ENCODE measurements at regions not wholly inside any gene's neighbourhood (a gene's known extent, or its start where the extent isn't known, plus 50 kb on each side); places are given as distances from the start of the nearest gene placed in this dataset.

DNA sequence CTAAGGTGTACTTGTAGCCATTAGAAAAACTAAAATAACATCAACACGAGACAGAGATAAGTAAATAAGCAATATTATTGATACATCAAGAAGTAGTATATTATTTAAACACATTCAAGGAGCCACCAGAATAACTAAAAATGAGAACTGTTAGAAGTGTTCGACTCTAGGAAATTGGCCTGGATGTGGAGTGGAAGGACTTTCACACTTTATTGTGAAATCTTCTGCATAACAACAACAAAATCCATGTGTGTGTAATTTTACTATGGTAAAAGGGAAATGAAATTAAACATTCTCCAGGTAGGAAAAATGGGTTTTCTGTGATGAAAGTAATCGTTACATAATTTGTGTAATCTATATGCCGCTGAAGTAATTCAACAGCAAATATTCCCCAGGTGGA, 96.3 kb upstream of the RNF152 start:
- no peaks in the 10 kb centered on the region for H3K9me3 ChIP-seq (ENCODE audit: control insufficient read depth, low read length)
- no peak overlapping the region for H3K4me3 ChIP-seq (ENCODE audit: insufficient read depth, low read depth, low read length)
- 97 to 100% methylated on average over 2 to 3 of the region's 4 CpGs for WGBS, 2 experiments
- H3K36me3 ChIP-seq (ENCODE audit: control insufficient read depth, insufficient read depth, low read length): no peaks in the 10 kb centered on the region
- H3K27me3 ChIP-seq (ENCODE audit: control insufficient read depth, insufficient read depth, low read length, poor library complexity, severe bottlenecking): no peaks in the 10 kb centered on the region
- H3K27ac ChIP-seq (ENCODE audit: insufficient read depth, low read depth, low read length, poor library complexity, severe bottlenecking): no peak overlapping the region
- no peaks in the 10 kb centered on the region for H3K4me1 ChIP-seq (ENCODE audit: control insufficient read depth, insufficient read depth, low read length)

DNA sequence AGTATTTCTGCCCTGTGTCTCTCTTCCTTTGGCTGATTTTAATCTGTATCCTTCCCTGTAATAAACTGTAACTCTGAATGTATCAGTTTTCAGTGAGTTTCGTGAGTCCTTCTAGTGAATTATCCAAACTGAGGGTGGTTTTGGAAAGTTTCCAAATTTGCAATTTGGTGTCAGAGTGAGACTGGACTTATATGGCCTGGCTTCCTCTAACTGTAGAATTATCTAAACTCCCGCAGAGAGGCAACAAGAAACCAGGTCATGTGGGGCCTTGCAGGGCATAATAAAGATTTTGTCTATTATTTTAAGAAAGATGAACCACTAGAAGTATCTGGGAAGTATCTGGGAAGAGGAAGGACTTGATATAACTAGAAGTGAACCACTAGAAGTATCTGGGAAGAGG, 95.3 kb upstream of the RNF152 start:
- H3K27ac ChIP-seq (ENCODE audit: insufficient read depth, low read depth, low read length, poor library complexity, severe bottlenecking): no peak overlapping the region
- H3K27me3 ChIP-seq (ENCODE audit: control insufficient read depth, insufficient read depth, low read length, poor library complexity, severe bottlenecking): no peaks in the 10 kb centered on the region
- no peaks in the 10 kb centered on the region for H3K4me1 ChIP-seq (ENCODE audit: control insufficient read depth, insufficient read depth, low read length)
- H3K9me3 ChIP-seq (ENCODE audit: control insufficient read depth, low read length): no peaks in the 10 kb centered on the region
- no peaks in the 10 kb centered on the region for H3K36me3 ChIP-seq (ENCODE audit: control insufficient read depth, insufficient read depth, low read length)
- H3K4me3 ChIP-seq (ENCODE audit: insufficient read depth, low read depth, low read length): no peak overlapping the region
- WGBS, 2 experiments: 93 to 96% methylated on average over 2 of the region's 2 CpGs

DNA sequence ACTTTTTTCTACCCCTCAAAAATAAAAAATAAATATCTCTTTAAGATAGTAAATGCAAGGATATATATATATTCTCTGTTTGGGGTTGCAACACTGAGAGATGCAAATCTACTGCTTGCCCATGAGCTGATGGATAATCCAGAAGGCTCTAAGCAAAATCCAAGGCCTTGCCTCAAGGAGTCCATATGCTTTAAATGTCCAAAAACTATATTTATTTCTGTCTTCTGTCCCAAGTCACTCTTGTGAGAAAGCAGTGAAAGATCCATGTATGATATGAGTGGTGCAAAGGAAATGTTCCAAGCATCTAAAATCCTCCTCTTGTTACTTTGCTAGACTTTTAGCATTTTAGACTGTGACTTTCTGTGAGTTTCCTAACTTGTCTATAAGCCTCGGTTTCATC, 92.9 kb upstream of the RNF152 start:
- H3K36me3 ChIP-seq (ENCODE audit: control insufficient read depth, insufficient read depth, low read length): no peaks in the 10 kb centered on the region
- H3K27ac ChIP-seq (ENCODE audit: insufficient read depth, low read depth, low read length, poor library complexity, severe bottlenecking): no peak overlapping the region
- H3K9me3 ChIP-seq (ENCODE audit: control insufficient read depth, low read length): no peaks in the 10 kb centered on the region
- H3K27me3 ChIP-seq (ENCODE audit: control insufficient read depth, insufficient read depth, low read length, poor library complexity, severe bottlenecking): no peaks in the 10 kb centered on the region
- 80% methylated on average over 1 of the region's 1 CpG; no CpG with 5 or more reads in 1 of the 2 experiments for WGBS, 2 experiments
- no peaks in the 10 kb centered on the region for H3K4me1 ChIP-seq (ENCODE audit: control insufficient read depth, insufficient read depth, low read length)
- H3K4me3 ChIP-seq (ENCODE audit: insufficient read depth, low read depth, low read length): no peak overlapping the region

DNA sequence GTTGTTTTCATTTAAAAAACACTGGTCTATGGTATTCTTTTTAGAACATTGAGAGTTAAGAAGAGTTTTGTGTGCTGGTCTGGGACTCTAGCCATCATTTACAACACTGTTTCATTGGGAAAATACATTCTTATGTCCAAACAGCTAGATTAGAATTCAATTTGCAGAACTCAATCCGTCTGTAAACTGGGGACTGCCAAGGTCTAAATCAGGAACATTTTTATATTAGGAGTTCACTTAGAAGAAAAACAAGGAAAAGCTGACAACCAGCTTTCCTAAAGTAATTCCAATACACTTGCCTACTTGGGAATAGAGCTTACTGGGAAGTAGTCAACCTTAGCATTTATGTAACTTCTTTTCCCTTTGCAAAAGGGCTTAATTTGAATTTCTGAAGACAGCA, 91.5 kb upstream of the RNF152 start:
- no peaks in the 10 kb centered on the region for H3K9me3 ChIP-seq (ENCODE audit: control insufficient read depth, low read length)
- H3K4me1 ChIP-seq (ENCODE audit: control insufficient read depth, insufficient read depth, low read length): no peaks in the 10 kb centered on the region
- WGBS, 2 experiments: 89 to 91% methylated on average over 1 of the region's 1 CpG
- H3K4me3 ChIP-seq (ENCODE audit: insufficient read depth, low read depth, low read length): no peak overlapping the region
- H3K27me3 ChIP-seq (ENCODE audit: control insufficient read depth, insufficient read depth, low read length, poor library complexity, severe bottlenecking): no peaks in the 10 kb centered on the region
- no peak overlapping the region for H3K27ac ChIP-seq (ENCODE audit: insufficient read depth, low read depth, low read length, poor library complexity, severe bottlenecking)
- H3K36me3 ChIP-seq (ENCODE audit: control insufficient read depth, insufficient read depth, low read length): no peaks in the 10 kb centered on the region

DNA sequence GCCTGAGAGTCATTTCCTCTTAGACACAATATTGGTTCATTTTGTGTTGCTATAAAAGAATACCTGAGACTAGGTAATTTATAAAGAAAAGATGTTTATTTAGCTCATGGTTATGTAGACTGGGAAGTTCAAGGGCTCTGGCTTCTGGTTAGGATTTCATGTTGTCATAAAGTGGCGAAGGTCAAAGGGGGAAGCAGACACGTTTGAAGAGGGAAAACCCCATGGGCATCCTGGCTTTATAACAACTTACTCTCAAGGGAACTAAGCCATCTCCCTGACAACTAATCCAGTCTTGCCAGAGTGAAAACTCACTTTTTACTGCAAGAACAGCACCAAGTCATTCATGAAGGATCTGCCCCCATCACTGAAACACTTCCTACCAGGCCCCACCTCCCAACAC, 89.7 kb upstream of the RNF152 start:
- H3K4me3 ChIP-seq (ENCODE audit: insufficient read depth, low read depth, low read length): no peak overlapping the region
- H3K27ac ChIP-seq (ENCODE audit: insufficient read depth, low read depth, low read length, poor library complexity, severe bottlenecking): no peak overlapping the region
- no peaks in the 10 kb centered on the region for H3K36me3 ChIP-seq (ENCODE audit: control insufficient read depth, insufficient read depth, low read length)
- H3K27me3 ChIP-seq (ENCODE audit: control insufficient read depth, insufficient read depth, low read length, poor library complexity, severe bottlenecking): no peaks in the 10 kb centered on the region
- 70 to 86% methylated on average over 2 of the region's 2 CpGs for WGBS, 2 experiments
- H3K9me3 ChIP-seq (ENCODE audit: control insufficient read depth, low read length): no peaks in the 10 kb centered on the region
- no peaks in the 10 kb centered on the region for H3K4me1 ChIP-seq (ENCODE audit: control insufficient read depth, insufficient read depth, low read length)

DNA sequence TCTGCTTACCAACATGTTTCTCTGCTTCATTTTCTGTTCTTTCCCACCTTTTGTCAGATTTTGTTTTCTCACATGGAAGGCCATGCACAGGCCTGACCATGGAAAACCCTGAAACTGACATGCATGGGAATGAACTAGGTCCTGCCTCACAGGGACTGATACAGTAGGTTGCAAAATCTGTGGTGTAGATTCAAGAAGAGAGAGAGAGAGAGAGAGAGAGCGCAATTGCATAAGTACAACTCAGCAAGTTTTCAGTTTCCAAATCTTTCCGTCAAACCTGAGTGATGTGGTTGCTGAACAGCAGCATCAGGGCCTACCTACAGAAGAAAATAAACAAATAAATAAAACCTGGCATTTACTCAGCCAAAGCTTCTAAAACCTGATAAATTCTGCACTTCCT, 87.5 kb upstream of the RNF152 start:
- Histone ChIP-seq H3K4me3 (ENCODE audit: insufficient read depth, low read depth, low read length) (no peak overlapping the region), H3K27me3 (ENCODE audit: control insufficient read depth, insufficient read depth, low read length, poor library complexity, severe bottlenecking) (no peaks in the 10 kb centered on the region), H3K9me3 (ENCODE audit: control insufficient read depth, low read length) (no peaks in the 10 kb centered on the region), H3K4me1 (ENCODE audit: control insufficient read depth, insufficient read depth, low read length) (no peaks in the 10 kb centered on the region), H3K36me3 (ENCODE audit: control insufficient read depth, insufficient read depth, low read length) (no peaks in the 10 kb centered on the region), H3K27ac (ENCODE audit: insufficient read depth, low read depth, low read length, poor library complexity, severe bottlenecking) (no peak overlapping the region)
- WGBS, 2 experiments: 83 to 96% methylated on average over 2 of the region's 2 CpGs

DNA sequence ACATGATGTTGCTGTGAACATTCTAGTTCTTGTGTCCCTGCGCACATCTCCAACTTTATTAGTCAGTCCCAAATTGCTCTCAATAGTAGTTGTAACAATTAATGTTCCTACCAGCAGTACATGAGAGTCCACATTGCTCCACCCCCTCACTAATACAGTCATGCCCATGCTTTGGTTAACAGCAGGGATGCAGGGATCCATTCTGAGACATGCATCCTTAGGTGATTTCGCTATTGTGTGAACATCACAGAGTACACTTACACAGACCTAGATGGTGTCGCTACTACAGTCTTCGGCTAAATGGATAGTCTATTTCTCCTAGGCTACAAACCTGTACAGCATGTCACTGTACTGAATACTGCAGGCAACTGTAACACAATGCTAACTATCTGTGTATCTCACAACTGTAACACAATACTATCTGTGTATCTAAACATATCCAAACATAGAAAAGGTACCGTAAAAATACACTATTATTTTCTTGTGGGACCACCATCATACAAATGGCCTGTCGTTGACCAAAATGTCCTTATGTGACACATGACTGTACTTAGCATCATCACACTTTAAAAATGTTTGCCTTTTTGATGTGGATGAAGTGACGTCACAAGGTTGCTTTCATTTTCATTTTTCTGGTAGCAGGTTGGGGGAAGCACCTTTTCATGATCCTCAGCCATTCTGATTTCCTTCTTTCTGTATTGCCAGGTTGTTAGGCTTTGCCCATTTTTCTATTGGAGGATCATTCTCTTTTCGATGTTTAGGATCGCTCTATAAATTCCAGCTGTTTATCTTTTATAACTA, 82.9 kb upstream of the RNF152 start:
- H3K4me3 ChIP-seq (ENCODE audit: insufficient read depth, low read depth, low read length): no peak overlapping the region
- 93 to 97% methylated on average over 9 of the region's 9 CpGs for WGBS, 2 experiments

DNA sequence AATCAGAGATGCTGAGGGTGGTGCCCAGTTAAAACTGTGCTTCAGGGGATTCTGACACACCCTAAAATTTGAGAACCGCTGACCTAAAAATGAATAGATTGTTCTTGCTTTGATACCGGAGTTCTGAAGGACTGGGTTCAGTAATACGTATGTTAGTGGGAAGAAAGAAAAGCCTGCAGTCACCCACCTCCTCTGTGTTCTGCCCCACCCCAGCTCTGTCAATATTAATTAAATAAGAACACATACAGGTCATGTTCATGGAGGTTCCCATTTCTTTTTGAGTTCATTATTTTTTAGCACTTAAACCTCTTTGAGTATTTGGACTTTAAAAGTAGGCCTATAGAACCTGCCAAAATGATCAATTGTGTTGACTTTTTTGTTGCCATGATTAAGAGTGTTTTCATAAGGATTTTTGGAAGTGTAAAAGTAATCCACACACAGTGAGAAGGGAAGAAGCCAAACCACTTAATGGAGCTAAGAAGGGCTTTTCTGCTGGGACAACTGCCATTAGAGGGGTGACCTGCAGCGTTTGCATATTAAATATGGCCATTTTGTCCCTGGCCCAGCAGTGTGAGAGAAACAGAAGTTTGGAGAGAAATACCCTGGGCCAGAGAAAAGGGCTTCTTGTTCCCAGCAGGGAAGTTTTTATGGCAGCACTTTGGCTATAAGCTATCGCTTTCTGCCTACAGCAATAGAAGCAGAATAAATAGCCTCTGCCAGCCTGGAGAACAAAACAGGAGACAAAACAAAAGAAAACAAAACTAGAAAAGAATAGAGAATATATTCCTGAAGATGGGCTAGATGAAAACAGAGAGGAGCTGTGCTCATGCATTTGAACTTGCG, 80.7 kb upstream of the RNF152 start:
- peaks cover 5% of the 10 kb centered on the region for H3K4me1 ChIP-seq (ENCODE audit: control insufficient read depth, insufficient read depth, low read length)
- no peaks in the 10 kb centered on the region for H3K27me3 ChIP-seq (ENCODE audit: control insufficient read depth, insufficient read depth, low read length, poor library complexity, severe bottlenecking)
- H3K4me3 ChIP-seq (ENCODE audit: insufficient read depth, low read depth, low read length): no peak overlapping the region
- H3K27ac ChIP-seq (ENCODE audit: insufficient read depth, low read depth, low read length, poor library complexity, severe bottlenecking): no peak overlapping the region
- no peaks in the 10 kb centered on the region for H3K36me3 ChIP-seq (ENCODE audit: control insufficient read depth, insufficient read depth, low read length)
- no peaks in the 10 kb centered on the region for H3K9me3 ChIP-seq (ENCODE audit: control insufficient read depth, low read length)
- 91 to 92% methylated on average over 5 to 6 of the region's 6 CpGs for WGBS, 2 experiments

More for the DNA sequence above, 82.9 kb upstream of the RNF152 start:
- H3K27ac ChIP-seq (ENCODE audit: insufficient read depth, low read depth, low read length, poor library complexity, severe bottlenecking): no peak overlapping the region
- H3K9me3 ChIP-seq (ENCODE audit: control insufficient read depth, low read length): no peaks in the 10 kb centered on the region
- peaks cover 5% of the 10 kb centered on the region for H3K4me1 ChIP-seq (ENCODE audit: control insufficient read depth, insufficient read depth, low read length)
- no peaks in the 10 kb centered on the region for H3K27me3 ChIP-seq (ENCODE audit: control insufficient read depth, insufficient read depth, low read length, poor library complexity, severe bottlenecking)
- H3K36me3 ChIP-seq (ENCODE audit: control insufficient read depth, insufficient read depth, low read length): no peaks in the 10 kb centered on the region

DNA sequence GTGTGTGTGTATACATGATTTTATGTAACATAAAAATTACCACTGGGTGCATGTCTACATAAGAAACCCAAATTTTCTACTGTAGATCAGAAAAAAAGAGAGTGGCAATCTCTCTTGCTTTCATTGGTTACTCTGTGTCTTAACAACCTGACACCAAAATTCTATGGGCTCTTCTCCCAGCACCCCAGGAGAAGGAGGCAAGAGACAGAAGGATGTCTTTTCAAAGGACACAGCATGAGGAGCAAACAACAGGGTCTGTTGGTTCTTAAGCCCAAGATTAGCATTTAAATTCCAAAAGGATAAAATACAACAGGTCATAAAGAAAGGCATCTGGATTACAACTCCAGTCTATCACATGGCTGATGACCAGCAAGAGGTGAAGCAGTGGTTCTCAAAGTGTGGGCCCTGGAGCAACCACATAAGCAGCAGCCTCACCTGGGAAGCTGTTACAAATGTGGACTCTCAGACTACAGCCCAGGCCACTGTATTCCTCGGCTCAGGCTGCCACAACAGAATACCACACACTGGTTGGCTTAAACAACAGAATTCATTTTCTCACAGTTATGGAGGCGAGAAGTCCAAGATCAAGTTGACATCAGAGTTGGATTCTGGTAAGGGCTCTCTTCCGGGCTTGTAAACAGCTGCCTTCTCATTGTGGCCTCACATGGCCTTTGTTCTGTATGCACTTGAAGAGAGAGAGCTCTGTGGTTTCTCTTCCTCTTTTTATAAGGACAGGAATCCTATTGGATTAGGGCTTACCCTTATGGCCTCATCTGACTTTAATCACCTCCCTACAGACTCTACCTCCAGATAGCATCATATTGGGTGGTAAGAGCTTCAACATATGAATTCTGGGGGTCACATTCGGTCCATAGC, 79.8 kb upstream of the RNF152 start:
- H3K9me3 ChIP-seq (ENCODE audit: control insufficient read depth, low read length): no peaks in the 10 kb centered on the region
- peak overlapping the region; percentile 26 for H3K27ac ChIP-seq (ENCODE audit: insufficient read depth, low read depth, low read length, poor library complexity, severe bottlenecking)
- H3K27me3 ChIP-seq (ENCODE audit: control insufficient read depth, insufficient read depth, low read length, poor library complexity, severe bottlenecking): no peaks in the 10 kb centered on the region
- no peaks in the 10 kb centered on the region for H3K36me3 ChIP-seq (ENCODE audit: control insufficient read depth, insufficient read depth, low read length)
- H3K4me1 ChIP-seq (ENCODE audit: control insufficient read depth, insufficient read depth, low read length): peaks cover 5% of the 10 kb centered on the region
- no peak overlapping the region for H3K4me3 ChIP-seq (ENCODE audit: insufficient read depth, low read depth, low read length)
- 87 to 94% methylated on average over 4 of the region's 4 CpGs for WGBS, 2 experiments
